WTC11 (cell line): ENCODE measurements at regions not wholly inside any gene's neighbourhood (a gene's known extent, or its start where the extent isn't known, plus 50 kb on each side); places are given as distances from the start of the nearest gene placed in this dataset.

Source experiments
- ATAC-seq: fragments of 200-7000 bp; cut with Tn5 transposase; 2 replicates; pipeline ENCODE4 v1.10.0; 2021; ENCODE audit warnings: mild to moderate bottlenecking, moderate library complexity
- CTCF ChIA-PET: fragments of 300-600 bp; sonication (Branson Sonifier 250); formaldehyde crosslinking; loops from one replicate; lab custom pipeline; 2021; ENCODE audit warnings: antibody characterized with exemption; lab: Charles Lee
- POLR2A ChIA-PET: fragments of 350-600 bp; sonication (Branson Sonifier 250); formaldehyde crosslinking; loops from one replicate; lab custom pipeline; 2021; ENCODE audit warnings: antibody characterized with exemption; lab: Charles Lee
- DNase-seq: peaks from one replicate; pipeline ENCODE4 v3.0.0; 2021; ENCODE audit warnings: low spot score
- H3K27ac Mint-ChIP-seq: 2 replicates; pipeline ENCODE4 v1.8.0; 2021; ENCODE audit warnings: mixed read lengths
- H3K27me3 Mint-ChIP-seq: 2 replicates; pipeline ENCODE4 v1.8.0; 2021; ENCODE audit warnings: low read depth, mild to moderate bottlenecking, moderate library complexity, mixed read lengths
- H3K36me3 Mint-ChIP-seq: 2 replicates; pipeline ENCODE4 v1.8.0; 2021; ENCODE audit warnings: mixed read lengths
- H3K4me1 Mint-ChIP-seq: 2 replicates; pipeline ENCODE4 v1.8.0; 2022; ENCODE audit warnings: mixed read lengths
- H3K4me3 Mint-ChIP-seq: 2 replicates; pipeline ENCODE4 v1.8.0; 2021; ENCODE audit warnings: mild to moderate bottlenecking, moderate library complexity, mixed read lengths
- H3K9me3 Mint-ChIP-seq: 2 replicates; pipeline ENCODE4 v1.8.0; 2021; ENCODE audit warnings: mixed read lengths
- ATF1 ChIP-seq: sonication (generic); formaldehyde crosslinking; IDR thresholded peaks from 2 replicates; pipeline ENCODE4 v1.8.1; 2023; ENCODE audit warnings: mild to moderate bottlenecking, moderate library complexity, missing genetic modification reagents
- E2F4 ChIP-seq: sonication (generic); formaldehyde crosslinking; IDR thresholded peaks from 2 replicates; pipeline ENCODE4 v1.8.1; 2022; ENCODE audit warnings: low read depth, mild to moderate bottlenecking, moderate library complexity, missing genetic modification reagents, borderline replicate concordance
- E2F5 ChIP-seq: sonication (generic); formaldehyde crosslinking; IDR thresholded peaks from 2 replicates; pipeline ENCODE4 v1.8.1; 2022; ENCODE audit warnings: mild to moderate bottlenecking, moderate library complexity, missing genetic modification reagents
- ERG ChIP-seq: fragments of 250-450 bp; sonication (Bioruptor Pico); IDR thresholded peaks from 2 replicates; pipeline ENCODE4 v1.8.0; 2021; ENCODE audit warnings: mild to moderate bottlenecking
- FOXK1 ChIP-seq: sonication (generic); formaldehyde crosslinking; IDR thresholded peaks from 2 replicates; pipeline ENCODE4 v1.8.0; 2022; ENCODE audit warnings: mild to moderate bottlenecking, moderate library complexity, missing genetic modification reagents
- HMGA2 ChIP-seq: fragments of 250-450 bp; sonication (Bioruptor Pico); IDR thresholded peaks from 2 replicates; pipeline ENCODE4 v1.4.0; 2021; ENCODE audit warnings: mild to moderate bottlenecking, moderate library complexity
- IRF2 ChIP-seq: sonication (generic); formaldehyde crosslinking; IDR thresholded peaks from 2 replicates; pipeline ENCODE4 v1.8.0; 2022; ENCODE audit warnings: low read depth, missing genetic modification reagents, borderline replicate concordance
- KAT7 ChIP-seq: sonication (generic); formaldehyde crosslinking; IDR thresholded peaks from 2 replicates; pipeline ENCODE4 v1.8.1; 2023; ENCODE audit warnings: missing genetic modification reagents, mild to moderate bottlenecking, borderline replicate concordance
- OVOL2 ChIP-seq: fragments of 250-450 bp; sonication (Bioruptor Pico); IDR thresholded peaks from 2 replicates; pipeline ENCODE4 v1.9.0; 2021; ENCODE audit warnings: mild to moderate bottlenecking, borderline replicate concordance
- PRDM15 ChIP-seq: sonication (generic); formaldehyde crosslinking; IDR thresholded peaks from 2 replicates; pipeline ENCODE4 v1.8.0; 2022; ENCODE audit warnings: missing genetic modification reagents
- SOX15 ChIP-seq: fragments of 250-450 bp; sonication (Bioruptor Pico); IDR thresholded peaks from 2 replicates; pipeline ENCODE4 v1.9.0; 2021; ENCODE audit warnings: mild to moderate bottlenecking
- TP53 ChIP-seq: sonication (generic); formaldehyde crosslinking; IDR thresholded peaks from 2 replicates; pipeline ENCODE4 v1.8.1; 2023; ENCODE audit warnings: mild to moderate bottlenecking, missing genetic modification reagents
- ZBTB21 ChIP-seq: sonication (generic); formaldehyde crosslinking; IDR thresholded peaks from 2 replicates; pipeline ENCODE4 v1.8.1; 2023; ENCODE audit warnings: mild to moderate bottlenecking, missing genetic modification reagents, borderline replicate concordance
- ZBTB43 ChIP-seq: sonication (generic); formaldehyde crosslinking; IDR thresholded peaks from 2 replicates; pipeline ENCODE4 v1.8.1; 2023; ENCODE audit warnings: mild to moderate bottlenecking, missing genetic modification reagents
- ZNF121 ChIP-seq: sonication (generic); formaldehyde crosslinking; IDR thresholded peaks from 2 replicates; pipeline ENCODE4 v1.8.0; 2023; ENCODE audit warnings: missing genetic modification reagents
- ZNF219 ChIP-seq: sonication (generic); formaldehyde crosslinking; IDR thresholded peaks from 2 replicates; pipeline ENCODE4 v1.8.0; 2023; ENCODE audit warnings: missing genetic modification reagents, mild to moderate bottlenecking, borderline replicate concordance
- TF ChIP-seq, protein P1 (sequence below): sonication (generic); formaldehyde crosslinking; IDR thresholded peaks from 2 replicates; pipeline ENCODE4 v1.8.1; 2023; ENCODE audit warnings: mild to moderate bottlenecking, missing genetic modification reagents
- TF ChIP-seq, protein P2 (sequence below): sonication (generic); formaldehyde crosslinking; IDR thresholded peaks from 2 replicates; pipeline ENCODE4 v1.8.1; 2023; ENCODE audit warnings: mild to moderate bottlenecking, missing genetic modification reagents, moderate library complexity
- TF ChIP-seq, protein P3 (sequence below): sonication (generic); formaldehyde crosslinking; conservative IDR thresholded peaks from 2 replicates; pipeline ENCODE4 v1.8.1; 2022; ENCODE audit warnings: mild to moderate bottlenecking, missing genetic modification reagents
- TF ChIP-seq, protein P4 (sequence below): fragments of 250-450 bp; sonication (Bioruptor Pico); IDR thresholded peaks from 2 replicates; pipeline ENCODE4 v1.9.0; 2021; ENCODE audit warnings: mild to moderate bottlenecking

- no peak for TF ChIP-seq FOXK1 (CRISPR knock-in tag)
- TF ChIP-seq ZBTB43 (CRISPR knock-in tag) = no peak
- TF ChIP-seq TP53 (CRISPR knock-in tag) = no peak
- no peak for TF ChIP-seq SOX15 (CRISPR knock-in tag)
- no peak for TF ChIP-seq ZNF121 (CRISPR knock-in tag)
- no peak for TF ChIP-seq E2F4 (CRISPR knock-in tag)
- TF ChIP-seq IRF2 (CRISPR knock-in tag) = no peak
- TF ChIP-seq, protein P1, sequence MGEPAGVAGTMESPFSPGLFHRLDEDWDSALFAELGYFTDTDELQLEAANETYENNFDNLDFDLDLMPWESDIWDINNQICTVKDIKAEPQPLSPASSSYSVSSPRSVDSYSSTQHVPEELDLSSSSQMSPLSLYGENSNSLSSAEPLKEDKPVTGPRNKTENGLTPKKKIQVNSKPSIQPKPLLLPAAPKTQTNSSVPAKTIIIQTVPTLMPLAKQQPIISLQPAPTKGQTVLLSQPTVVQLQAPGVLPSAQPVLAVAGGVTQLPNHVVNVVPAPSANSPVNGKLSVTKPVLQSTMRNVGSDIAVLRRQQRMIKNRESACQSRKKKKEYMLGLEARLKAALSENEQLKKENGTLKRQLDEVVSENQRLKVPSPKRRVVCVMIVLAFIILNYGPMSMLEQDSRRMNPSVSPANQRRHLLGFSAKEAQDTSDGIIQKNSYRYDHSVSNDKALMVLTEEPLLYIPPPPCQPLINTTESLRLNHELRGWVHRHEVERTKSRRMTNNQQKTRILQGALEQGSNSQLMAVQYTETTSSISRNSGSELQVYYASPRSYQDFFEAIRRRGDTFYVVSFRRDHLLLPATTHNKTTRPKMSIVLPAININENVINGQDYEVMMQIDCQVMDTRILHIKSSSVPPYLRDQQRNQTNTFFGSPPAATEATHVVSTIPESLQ (CRISPR knock-in tag) = no peak
- TF ChIP-seq, protein P2, sequence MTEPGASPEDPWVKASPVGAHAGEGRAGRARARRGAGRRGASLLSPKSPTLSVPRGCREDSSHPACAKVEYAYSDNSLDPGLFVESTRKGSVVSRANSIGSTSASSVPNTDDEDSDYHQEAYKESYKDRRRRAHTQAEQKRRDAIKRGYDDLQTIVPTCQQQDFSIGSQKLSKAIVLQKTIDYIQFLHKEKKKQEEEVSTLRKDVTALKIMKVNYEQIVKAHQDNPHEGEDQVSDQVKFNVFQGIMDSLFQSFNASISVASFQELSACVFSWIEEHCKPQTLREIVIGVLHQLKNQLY = no peak
- TF ChIP-seq ATF1 (CRISPR knock-in tag) = no peak
- no peak for TF ChIP-seq OVOL2 (CRISPR knock-in tag)
Measured at GRCh38 chr5:124822647-124823046, 76.2 kb upstream of the ZNF608 start (continued).

DNA sequence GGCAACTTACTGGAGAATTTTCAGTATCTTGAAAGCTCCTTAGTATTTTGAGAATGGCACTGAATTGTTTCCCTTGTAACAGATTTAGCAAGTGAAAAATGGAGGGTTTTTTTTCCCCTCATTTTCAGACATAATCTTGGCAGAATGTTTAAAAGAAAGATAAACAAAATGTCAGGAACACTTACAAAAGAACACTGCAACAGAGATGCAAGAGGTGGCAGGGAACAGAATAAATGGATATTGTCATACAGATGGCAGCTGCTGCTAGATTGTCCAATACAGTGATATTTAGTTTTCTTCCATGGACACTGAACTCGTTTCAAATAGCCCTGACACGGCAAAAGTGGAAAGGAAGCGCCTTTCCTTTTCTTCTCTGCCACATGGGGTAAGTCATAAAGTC, 76.9 kb upstream of the ZNF608 start:
- Mint-ChIP-seq H3K36me3 (no peaks in the 10 kb centered on the region), H3K4me1 (peaks cover 7% of the 10 kb centered on the region), H3K9me3 (peaks cover 3% of the 10 kb centered on the region; the same call in 1 of the 2 replicates), H3K4me3 (no peak overlapping the region), H3K27ac (no peak overlapping the region), H3K27me3 (no peaks in the 10 kb centered on the region)
- CTCF ChIA-PET = no interaction called here
- ATAC-seq (no peak), DNase-seq (no peak)
- POLR2A ChIA-PET = no interaction called here
- no peak for TF ChIP-seq ZBTB21 (CRISPR knock-in tag)
- TF ChIP-seq, protein P3, sequence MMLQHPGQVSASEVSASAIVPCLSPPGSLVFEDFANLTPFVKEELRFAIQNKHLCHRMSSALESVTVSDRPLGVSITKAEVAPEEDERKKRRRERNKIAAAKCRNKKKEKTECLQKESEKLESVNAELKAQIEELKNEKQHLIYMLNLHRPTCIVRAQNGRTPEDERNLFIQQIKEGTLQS (CRISPR knock-in tag) = no peak
- TF ChIP-seq ZNF219 (CRISPR knock-in tag) = no peak
- TF ChIP-seq, protein P4, sequence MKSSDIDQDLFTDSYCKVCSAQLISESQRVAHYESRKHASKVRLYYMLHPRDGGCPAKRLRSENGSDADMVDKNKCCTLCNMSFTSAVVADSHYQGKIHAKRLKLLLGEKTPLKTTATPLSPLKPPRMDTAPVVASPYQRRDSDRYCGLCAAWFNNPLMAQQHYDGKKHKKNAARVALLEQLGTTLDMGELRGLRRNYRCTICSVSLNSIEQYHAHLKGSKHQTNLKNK (CRISPR knock-in tag) = no peak
- no peak for TF ChIP-seq HMGA2 (CRISPR knock-in tag)
- TF ChIP-seq E2F5 (CRISPR knock-in tag) = no peak
- TF ChIP-seq ZBTB43 (CRISPR knock-in tag) = no peak
- no peak for TF ChIP-seq ERG
- TF ChIP-seq PRDM15 (CRISPR knock-in tag) = no peak
- TF ChIP-seq KAT7 (CRISPR knock-in tag) = no peak
